Endothelial cell (in vitro differentiated cells): ENCODE measurements at regions not wholly inside any gene's neighbourhood (a gene's known extent, or its start where the extent isn't known, plus 50 kb on each side); places are given as distances from the start of the nearest gene placed in this dataset.

ENCODE experiments used
- DNase-seq: peaks from one replicate; pipeline ENCODE4 v3.0.0; 2021; ENCODE audit warnings: low spot score
- H3K27ac Mint-ChIP-seq: one replicate; pipeline ENCODE4 v1.8.0; 2021; ENCODE audit warnings: mixed read lengths, inconsistent platforms; ENCODE audit not compliant: unreplicated experiment
- H3K27me3 Mint-ChIP-seq: one replicate; pipeline ENCODE4 v1.8.0; 2021; ENCODE audit warnings: mild to moderate bottlenecking, moderate library complexity, mixed read lengths, inconsistent platforms; ENCODE audit not compliant: unreplicated experiment
- H3K36me3 Mint-ChIP-seq: one replicate; pipeline ENCODE4 v1.8.0; 2021; ENCODE audit warnings: mild to moderate bottlenecking, low read depth, mixed read lengths, inconsistent platforms; ENCODE audit not compliant: unreplicated experiment
- H3K4me1 Mint-ChIP-seq: one replicate; pipeline ENCODE4 v1.8.0; 2021; ENCODE audit warnings: mild to moderate bottlenecking, mixed read lengths, inconsistent platforms; ENCODE audit not compliant: unreplicated experiment
- H3K4me3 Mint-ChIP-seq: one replicate; pipeline ENCODE4 v1.8.0; 2021; ENCODE audit warnings: mild to moderate bottlenecking, mixed read lengths, inconsistent platforms; ENCODE audit not compliant: unreplicated experiment
- H3K9me3 Mint-ChIP-seq: one replicate; pipeline ENCODE4 v1.8.0; 2021; ENCODE audit warnings: mixed read lengths, inconsistent platforms; ENCODE audit not compliant: unreplicated experiment
- TF ChIP-seq, protein P1 (sequence below): fragments of 200-600 bp; sonication (generic); IDR thresholded peaks from one replicate; pipeline ENCODE4 v1.5.0; 2021; ENCODE audit warnings: antibody characterized with exemption; ENCODE audit not compliant: unreplicated experiment

- Mint-ChIP-seq H3K9me3 (no peaks in the 10 kb centered on the region), H3K4me3 (no peak overlapping the region), H3K4me1 (no peaks in the 10 kb centered on the region), H3K27me3 (peaks cover 3% of the 10 kb centered on the region), H3K27ac (no peak overlapping the region), H3K36me3 (no peaks in the 10 kb centered on the region)
- TF ChIP-seq, protein P1, sequence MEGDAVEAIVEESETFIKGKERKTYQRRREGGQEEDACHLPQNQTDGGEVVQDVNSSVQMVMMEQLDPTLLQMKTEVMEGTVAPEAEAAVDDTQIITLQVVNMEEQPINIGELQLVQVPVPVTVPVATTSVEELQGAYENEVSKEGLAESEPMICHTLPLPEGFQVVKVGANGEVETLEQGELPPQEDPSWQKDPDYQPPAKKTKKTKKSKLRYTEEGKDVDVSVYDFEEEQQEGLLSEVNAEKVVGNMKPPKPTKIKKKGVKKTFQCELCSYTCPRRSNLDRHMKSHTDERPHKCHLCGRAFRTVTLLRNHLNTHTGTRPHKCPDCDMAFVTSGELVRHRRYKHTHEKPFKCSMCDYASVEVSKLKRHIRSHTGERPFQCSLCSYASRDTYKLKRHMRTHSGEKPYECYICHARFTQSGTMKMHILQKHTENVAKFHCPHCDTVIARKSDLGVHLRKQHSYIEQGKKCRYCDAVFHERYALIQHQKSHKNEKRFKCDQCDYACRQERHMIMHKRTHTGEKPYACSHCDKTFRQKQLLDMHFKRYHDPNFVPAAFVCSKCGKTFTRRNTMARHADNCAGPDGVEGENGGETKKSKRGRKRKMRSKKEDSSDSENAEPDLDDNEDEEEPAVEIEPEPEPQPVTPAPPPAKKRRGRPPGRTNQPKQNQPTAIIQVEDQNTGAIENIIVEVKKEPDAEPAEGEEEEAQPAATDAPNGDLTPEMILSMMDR: no peak
- no peak for DNase-seq
Observed at GRCh38 chr13:63393112-63393511, 1977.5 kb upstream of the PCDH20 start.

DNA sequence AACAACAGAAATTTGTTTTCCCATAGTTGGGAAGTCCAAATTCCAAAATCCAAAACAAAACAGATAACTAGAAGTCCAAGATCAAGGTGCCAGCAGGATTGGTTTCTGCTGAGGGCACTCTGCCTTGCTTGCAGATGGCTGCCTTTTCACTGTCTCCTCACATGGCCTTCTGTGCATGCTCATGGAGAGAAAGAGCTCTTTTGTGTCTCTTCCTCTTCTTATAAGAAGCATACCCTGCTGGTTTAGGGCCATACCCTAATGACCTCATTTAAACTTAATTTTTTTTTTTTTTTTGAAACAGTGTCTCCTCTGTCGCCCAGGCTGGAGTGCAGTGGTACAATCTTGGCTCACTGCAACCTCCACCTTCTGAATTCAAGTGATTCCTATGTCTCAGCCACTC lies 1974.1 kb upstream of the PCDH20 start:
- no peak for DNase-seq
- TF ChIP-seq, protein P1: no peak
- H3K4me1 Mint-ChIP-seq: no peaks in the 10 kb centered on the region
- H3K36me3 Mint-ChIP-seq: no peaks in the 10 kb centered on the region
- no peak overlapping the region for H3K4me3 Mint-ChIP-seq
- peaks cover 4% of the 10 kb centered on the region for H3K27me3 Mint-ChIP-seq
- H3K27ac Mint-ChIP-seq: no peak overlapping the region
- H3K9me3 Mint-ChIP-seq: no peaks in the 10 kb centered on the region

- H3K4me3 Mint-ChIP-seq: no peak overlapping the region
- no peaks in the 10 kb centered on the region for H3K27me3 Mint-ChIP-seq
- no peaks in the 10 kb centered on the region for H3K4me1 Mint-ChIP-seq
- TF ChIP-seq, protein P1: no peak
- H3K36me3 Mint-ChIP-seq: no peaks in the 10 kb centered on the region
- no peak overlapping the region for H3K27ac Mint-ChIP-seq
- no peaks in the 10 kb centered on the region for H3K9me3 Mint-ChIP-seq
- no peak for DNase-seq
Observed at GRCh38 chr13:63381078-63381859, 1965.6 kb upstream of the PCDH20 start.

GRCh38 chr13:63377986-63378385 lies 1962.3 kb upstream of the PCDH20 start:
- Mint-ChIP-seq H3K27ac (no peak overlapping the region), H3K27me3 (no peaks in the 10 kb centered on the region), H3K9me3 (no peaks in the 10 kb centered on the region), H3K4me3 (no peak overlapping the region), H3K4me1 (no peaks in the 10 kb centered on the region), H3K36me3 (no peaks in the 10 kb centered on the region)
- TF ChIP-seq, protein P1: no peak
- no peak for DNase-seq

DNA sequence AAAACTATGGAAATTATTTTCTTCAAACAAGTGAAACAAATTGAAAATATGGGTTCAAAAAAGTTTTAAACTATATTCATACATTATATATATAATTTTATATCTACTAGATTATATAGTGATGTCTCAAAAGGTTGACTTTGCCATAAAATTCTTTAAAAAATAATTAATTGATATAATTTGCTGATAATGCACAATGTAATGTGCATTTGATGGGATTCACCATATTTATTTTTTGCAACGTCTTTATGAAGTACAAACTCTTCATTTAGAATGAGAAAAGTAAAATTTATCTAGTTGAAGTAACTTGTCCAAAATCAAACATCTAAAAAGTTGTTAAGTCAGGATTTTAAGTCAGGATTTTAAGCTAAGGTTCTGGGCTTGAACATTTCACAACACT lies 1954.5 kb upstream of the PCDH20 start:
- Mint-ChIP-seq H3K27me3 (no peaks in the 10 kb centered on the region), H3K27ac (no peak overlapping the region), H3K9me3 (no peaks in the 10 kb centered on the region), H3K36me3 (no peaks in the 10 kb centered on the region), H3K4me1 (no peaks in the 10 kb centered on the region), H3K4me3 (no peak overlapping the region)
- TF ChIP-seq, protein P1: no peak
- DNase-seq: no peak
